Neural progenitor cell (in vitro differentiated cells): ENCODE measurements at regions not wholly inside any gene's neighbourhood (a gene's known extent, or its start where the extent isn't known, plus 50 kb on each side); places are given as distances from the start of the nearest gene placed in this dataset.

Experiments
- EZH2 ChIP-seq: fragments of 200-600 bp; sonication (generic); IDR thresholded peaks from 2 replicates; pipeline ENCODE4 v1.6.1; 2017; ENCODE audit warnings: antibody characterized with exemption, mild to moderate bottlenecking, moderate library complexity
- EZH2phosphoT487 ChIP-seq: fragments of 200-600 bp; sonication (generic); IDR thresholded peaks from 2 replicates; pipeline ENCODE4 v1.6.1; 2017; ENCODE audit warnings: antibody characterized with exemption
- TF ChIP-seq, protein P1 (sequence below): fragments of 200-600 bp; sonication (generic); IDR thresholded peaks from 2 replicates; pipeline ENCODE4 v1.5.1; 2017; ENCODE audit warnings: antibody characterized with exemption, mild to moderate bottlenecking

DNA sequence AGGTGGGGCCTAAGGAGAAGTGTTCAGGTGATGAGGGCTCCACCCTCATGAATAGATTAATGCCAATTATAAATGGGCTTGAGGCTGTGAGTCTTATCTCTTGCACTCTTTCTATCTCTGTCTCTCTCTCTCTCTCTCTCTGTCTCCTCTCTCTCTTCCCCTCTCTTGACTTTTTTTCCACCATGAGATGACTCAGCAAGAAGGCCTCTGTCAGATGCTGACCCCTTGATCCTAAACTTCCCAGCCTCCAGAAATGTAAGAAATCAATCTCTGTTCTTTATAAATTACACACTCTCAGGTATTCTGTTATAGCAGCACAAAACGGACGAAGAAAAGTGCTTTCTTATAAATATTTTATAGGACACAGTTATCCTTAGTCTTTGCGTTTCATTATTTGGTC, 184.9 kb upstream of the PCDH7 start:
- TF ChIP-seq, protein P1, sequence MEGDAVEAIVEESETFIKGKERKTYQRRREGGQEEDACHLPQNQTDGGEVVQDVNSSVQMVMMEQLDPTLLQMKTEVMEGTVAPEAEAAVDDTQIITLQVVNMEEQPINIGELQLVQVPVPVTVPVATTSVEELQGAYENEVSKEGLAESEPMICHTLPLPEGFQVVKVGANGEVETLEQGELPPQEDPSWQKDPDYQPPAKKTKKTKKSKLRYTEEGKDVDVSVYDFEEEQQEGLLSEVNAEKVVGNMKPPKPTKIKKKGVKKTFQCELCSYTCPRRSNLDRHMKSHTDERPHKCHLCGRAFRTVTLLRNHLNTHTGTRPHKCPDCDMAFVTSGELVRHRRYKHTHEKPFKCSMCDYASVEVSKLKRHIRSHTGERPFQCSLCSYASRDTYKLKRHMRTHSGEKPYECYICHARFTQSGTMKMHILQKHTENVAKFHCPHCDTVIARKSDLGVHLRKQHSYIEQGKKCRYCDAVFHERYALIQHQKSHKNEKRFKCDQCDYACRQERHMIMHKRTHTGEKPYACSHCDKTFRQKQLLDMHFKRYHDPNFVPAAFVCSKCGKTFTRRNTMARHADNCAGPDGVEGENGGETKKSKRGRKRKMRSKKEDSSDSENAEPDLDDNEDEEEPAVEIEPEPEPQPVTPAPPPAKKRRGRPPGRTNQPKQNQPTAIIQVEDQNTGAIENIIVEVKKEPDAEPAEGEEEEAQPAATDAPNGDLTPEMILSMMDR = no peak
- TF ChIP-seq EZH2 (no peak), EZH2phosphoT487 (no peak)
